ENCODE measurements at regions not wholly inside any gene's neighbourhood (a gene's known extent, or its start where the extent isn't known, plus 50 kb on each side); places are given as distances from the start of the nearest gene placed in this dataset.

DNA sequence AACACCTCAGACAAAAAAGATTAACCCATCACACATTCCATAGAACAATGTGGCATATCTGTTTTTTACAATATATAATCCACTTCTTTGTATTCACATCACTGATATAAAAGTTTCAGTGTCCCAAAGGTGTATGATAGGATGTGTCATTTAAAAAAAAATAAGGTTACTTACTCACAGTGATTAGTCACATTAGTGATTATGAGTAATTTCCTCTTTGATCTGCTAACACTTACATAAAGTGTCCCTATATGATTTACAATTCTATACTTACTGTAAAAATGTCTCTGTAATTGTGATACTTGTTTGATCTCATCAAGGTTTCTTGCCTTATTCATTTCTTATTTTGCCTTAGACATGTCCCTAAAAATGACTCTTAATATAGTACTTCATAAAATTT lies 1063.5 kb upstream of the TSPY4 start:
- CTCF ChIA-PET = no interaction called here
- Histone ChIP-seq H3K36me3 (ENCODE audit: control insufficient read depth in 2 of 2, extremely low read depth in 1 of 2, insufficient read depth in 2 of 2, low read length in 2 of 2) (no peaks in the 10 kb centered on the region), H2AFZ (ENCODE audit: low read depth, low read length) (no peak overlapping the region), H3K27me3 (ENCODE audit: control insufficient read depth in 2 of 2, insufficient read depth in 2 of 2, low read length in 2 of 2) (no peaks in the 10 kb centered on the region), H3K4me1 (ENCODE audit: control insufficient read depth, extremely low read depth, insufficient read depth, low read length) (no peaks in the 10 kb centered on the region), H3K79me2 (ENCODE audit: control insufficient read depth, insufficient read depth, low read length) (no peaks in the 10 kb centered on the region), H3K9ac (replicated peaks; ENCODE audit: extremely low read depth, insufficient read depth, low read length) (no peak overlapping the region), H3K9me1 (replicated peaks; ENCODE audit: control insufficient read depth, extremely low read depth, insufficient read depth, low read length) (no peaks in the 10 kb centered on the region), H3K27ac (ENCODE audit: insufficient read depth, low read depth, low read length) (no peak overlapping the region), H3K4me3 (replicated peaks in 1 of 3; ENCODE audit: insufficient read depth in 1 of 3, low read depth in 1 of 3, low read length in 3 of 3) (no peak overlapping the region), H3K9me3 (replicated peaks; ENCODE audit: control insufficient read depth, insufficient read depth, low read length) (no peaks in the 10 kb centered on the region), H3K4me2 (ENCODE audit: insufficient read depth, low read length) (no peak overlapping the region), H4K20me1 (replicated peaks; ENCODE audit: control insufficient read depth, extremely low read depth, insufficient read depth, low read length) (no peaks in the 10 kb centered on the region)
- intact Hi-C loops (cut with micrococcal nuclease) = no loop called here
- dilution Hi-C loops (cut with MboI; ENCODE audit: extremely low pct_ligation_motif_present, low sequenced_read_pairs) = no loop called here
- DNase-seq (ENCODE audit: low read depth, low spot score) (no peak), FAIRE-seq (no peak)
- BruUV-seq (replicated peaks) = no TSS peak
- POLR2A ChIA-PET = no interaction called here
- TF ChIP-seq POLR2A (IDR thresholded peaks at IDR 0.05; ENCODE audit: low read depth, low read length) = no peak
- TF ChIP-seq, protein P1, sequence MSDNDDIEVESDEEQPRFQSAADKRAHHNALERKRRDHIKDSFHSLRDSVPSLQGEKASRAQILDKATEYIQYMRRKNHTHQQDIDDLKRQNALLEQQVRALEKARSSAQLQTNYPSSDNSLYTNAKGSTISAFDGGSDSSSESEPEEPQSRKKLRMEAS (IDR thresholded peaks at IDR 0.05; ENCODE audit: insufficient read depth, insufficient read length) = no peak
- no peak for TF ChIP-seq FOS (IDR thresholded peaks at IDR 0.05; ENCODE audit: borderline replicate concordance, insufficient read depth, low read length)
- TF ChIP-seq, protein P2, sequence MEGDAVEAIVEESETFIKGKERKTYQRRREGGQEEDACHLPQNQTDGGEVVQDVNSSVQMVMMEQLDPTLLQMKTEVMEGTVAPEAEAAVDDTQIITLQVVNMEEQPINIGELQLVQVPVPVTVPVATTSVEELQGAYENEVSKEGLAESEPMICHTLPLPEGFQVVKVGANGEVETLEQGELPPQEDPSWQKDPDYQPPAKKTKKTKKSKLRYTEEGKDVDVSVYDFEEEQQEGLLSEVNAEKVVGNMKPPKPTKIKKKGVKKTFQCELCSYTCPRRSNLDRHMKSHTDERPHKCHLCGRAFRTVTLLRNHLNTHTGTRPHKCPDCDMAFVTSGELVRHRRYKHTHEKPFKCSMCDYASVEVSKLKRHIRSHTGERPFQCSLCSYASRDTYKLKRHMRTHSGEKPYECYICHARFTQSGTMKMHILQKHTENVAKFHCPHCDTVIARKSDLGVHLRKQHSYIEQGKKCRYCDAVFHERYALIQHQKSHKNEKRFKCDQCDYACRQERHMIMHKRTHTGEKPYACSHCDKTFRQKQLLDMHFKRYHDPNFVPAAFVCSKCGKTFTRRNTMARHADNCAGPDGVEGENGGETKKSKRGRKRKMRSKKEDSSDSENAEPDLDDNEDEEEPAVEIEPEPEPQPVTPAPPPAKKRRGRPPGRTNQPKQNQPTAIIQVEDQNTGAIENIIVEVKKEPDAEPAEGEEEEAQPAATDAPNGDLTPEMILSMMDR (IDR thresholded peaks at IDR 0.05; ENCODE audit: extremely low read depth in 1 of 2, insufficient read depth in 1 of 2, low read depth in 1 of 2, low read length in 2 of 2) = no peak
- no peak for TF ChIP-seq POLR2AphosphoS5 (IDR thresholded peaks at IDR 0.05; ENCODE audit: insufficient read depth, low read depth, low read length)
- no peak for TF ChIP-seq GATA2 (IDR thresholded peaks at IDR 0.05; ENCODE audit: insufficient read depth, insufficient read length, low read depth, low read length)

GRCh38 chrY:8305021-8305420 lies 1032.2 kb upstream of the TSPY4 start:
- no TSS peak for BruUV-seq (replicated peaks)
- H2AFZ ChIP-seq (ENCODE audit: low read depth, low read length) = no peak overlapping the region
- no peaks in the 10 kb centered on the region for H3K36me3 ChIP-seq (ENCODE audit: control insufficient read depth in 2 of 2, extremely low read depth in 1 of 2, insufficient read depth in 2 of 2, low read length in 2 of 2)
- ChIA-PET POLR2A (no interaction called here), CTCF (no interaction called here)
- no peak overlapping the region for H3K4me2 ChIP-seq (ENCODE audit: insufficient read depth, low read length)
- no peak for TF ChIP-seq GATA2 (IDR thresholded peaks at IDR 0.05; ENCODE audit: insufficient read depth, insufficient read length, low read depth, low read length)
- no peak for TF ChIP-seq EZH2 (IDR thresholded peaks at IDR 0.05; ENCODE audit: borderline replicate concordance, low read depth, low read length, severe bottlenecking)
- TF ChIP-seq POLR2AphosphoS5 (IDR thresholded peaks at IDR 0.05; ENCODE audit: insufficient read depth, low read depth, low read length) = no peak
- TF ChIP-seq, protein P1 (IDR thresholded peaks at IDR 0.05; ENCODE audit: insufficient read depth, insufficient read length) = no peak
- TF ChIP-seq, protein P2 (IDR thresholded peaks at IDR 0.05; ENCODE audit: extremely low read depth in 1 of 2, insufficient read depth in 1 of 2, low read depth in 1 of 2, low read length in 2 of 2) = no peak
- no peak for TF ChIP-seq FOS (IDR thresholded peaks at IDR 0.05; ENCODE audit: borderline replicate concordance, insufficient read depth, low read length)
- TF ChIP-seq MYC (IDR thresholded peaks at IDR 0.05; ENCODE audit: low read depth, low read length) = no peak
- no peak for TF ChIP-seq JUN (IDR thresholded peaks at IDR 0.05; ENCODE audit: borderline replicate concordance, insufficient read depth, insufficient read length, low read depth)
- no peak for TF ChIP-seq POLR2A (IDR thresholded peaks at IDR 0.05; ENCODE audit: low read depth, low read length)
- no peaks in the 10 kb centered on the region for H3K9me1 ChIP-seq (replicated peaks; ENCODE audit: control insufficient read depth, extremely low read depth, insufficient read depth, low read length)
- DNase-seq (ENCODE audit: low read depth, low spot score) (no peak), FAIRE-seq (no peak)
- H3K27me3 ChIP-seq (ENCODE audit: control insufficient read depth in 2 of 2, insufficient read depth in 2 of 2, low read length in 2 of 2) = no peaks in the 10 kb centered on the region
- dilution Hi-C loops (cut with MboI; ENCODE audit: extremely low pct_ligation_motif_present, low sequenced_read_pairs) (no loop called here), intact Hi-C loops (cut with micrococcal nuclease) (no loop called here)
- no peak overlapping the region for H3K27ac ChIP-seq (ENCODE audit: insufficient read depth, low read depth, low read length)
- no peaks in the 10 kb centered on the region for H3K4me1 ChIP-seq (ENCODE audit: control insufficient read depth, extremely low read depth, insufficient read depth, low read length)
- H3K79me2 ChIP-seq (ENCODE audit: control insufficient read depth, insufficient read depth, low read length) = no peaks in the 10 kb centered on the region
- H3K9ac ChIP-seq (replicated peaks; ENCODE audit: extremely low read depth, insufficient read depth, low read length) = no peak overlapping the region
- H3K9me3 ChIP-seq (replicated peaks; ENCODE audit: control insufficient read depth, insufficient read depth, low read length) = no peaks in the 10 kb centered on the region
- no peaks in the 10 kb centered on the region for H4K20me1 ChIP-seq (replicated peaks; ENCODE audit: control insufficient read depth, extremely low read depth, insufficient read depth, low read length)
- no peak overlapping the region for H3K4me3 ChIP-seq (replicated peaks in 1 of 3; ENCODE audit: insufficient read depth in 1 of 3, low read depth in 1 of 3, low read length in 3 of 3)

Data from endothelial cell of umbilical vein (primary cell).